ENCODE measurements at regions not wholly inside any gene's neighbourhood (a gene's known extent, or its start where the extent isn't known, plus 50 kb on each side); places are given as distances from the start of the nearest gene placed in this dataset.

DNA sequence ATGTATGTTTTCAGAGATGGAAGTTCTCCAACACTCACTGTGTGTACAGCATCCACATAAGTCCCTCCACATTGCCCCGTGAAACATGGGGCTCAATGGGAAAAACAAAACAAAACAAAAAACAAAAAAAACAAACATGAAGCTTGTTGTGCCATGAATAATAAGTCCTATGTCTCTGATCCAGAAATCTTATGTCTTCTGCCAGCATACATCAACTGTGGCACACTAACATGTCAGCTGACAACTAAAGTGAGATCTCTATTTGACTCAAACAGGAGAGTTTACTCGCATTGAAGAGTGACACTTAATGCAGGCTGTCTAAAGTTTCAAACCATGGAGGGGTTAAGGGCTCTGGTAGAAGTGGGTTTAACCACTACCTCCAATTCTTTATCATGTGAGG lies 180.2 kb upstream of the ROBO1 start:
- Histone ChIP-seq H3K9me3 (ENCODE audit: low read depth) (no peaks in the 10 kb centered on the region), H3K36me3 (ENCODE audit: low read depth) (no peaks in the 10 kb centered on the region), H4K20me1 (ENCODE audit: insufficient read depth) (no peaks in the 10 kb centered on the region), H3K27me3 (replicated peaks; ENCODE audit: insufficient read depth) (no peaks in the 10 kb centered on the region), H3F3A (ENCODE audit: insufficient read depth) (no peaks in the 10 kb centered on the region), H2AFZ (no peak overlapping the region), H3K9me2 (ENCODE audit: insufficient read depth) (no peaks in the 10 kb centered on the region), H3K79me2 (ENCODE audit: insufficient read depth) (no peaks in the 10 kb centered on the region), H3K4me1 (ENCODE audit: insufficient read depth) (no peaks in the 10 kb centered on the region), H3K4me2 (ENCODE audit: unreplicated experiment) (no peak overlapping the region), H3K27ac (no peak overlapping the region), H3K9ac (no peak overlapping the region), H3K4me3 (no peak overlapping the region)
- no peak for DNase-seq
- in situ Hi-C loops (cut with MboI): no loop called here
- WGBS, 2 experiments (ENCODE audit: low coverage in 1 of 2, low lambda C conversion rate in 2 of 2, missing lambda C conversion rate in 2 of 2): 29 to 35% methylated on average over 2 of the region's 2 CpGs
- no peak for TF ChIP-seq EZH2 (IDR thresholded peaks at IDR 0.05; ENCODE audit: insufficient read depth, poor library complexity, severe bottlenecking)
- TF ChIP-seq EZH2phosphoT487 (IDR thresholded peaks at IDR 0.05; ENCODE audit: insufficient read depth, low read depth): no peak

DNA sequence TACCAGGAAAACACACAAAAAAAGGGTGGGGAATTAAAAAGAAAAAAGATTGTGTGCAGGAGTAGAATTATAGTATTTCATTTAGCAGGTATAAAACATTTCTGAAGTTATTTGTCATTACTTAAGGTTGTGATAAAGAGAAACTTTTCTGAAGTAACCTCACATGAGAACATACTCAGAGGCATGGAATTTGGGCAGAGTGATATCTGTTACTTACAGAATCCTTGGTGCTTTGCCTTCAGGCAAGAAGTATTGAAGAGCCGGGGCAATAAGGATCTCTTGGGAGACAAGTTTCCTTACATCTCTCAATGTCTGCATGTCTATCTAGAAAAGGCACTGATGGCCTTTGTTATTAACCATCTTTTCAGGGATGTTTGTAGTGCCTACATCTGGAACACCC lies 179.7 kb upstream of the ROBO1 start:
- in situ Hi-C loops (cut with MboI): no loop called here
- 4 to 8% methylated on average over 1 of the region's 1 CpG for WGBS, 2 experiments (ENCODE audit: low coverage in 1 of 2, low lambda C conversion rate in 2 of 2, missing lambda C conversion rate in 2 of 2)
- DNase-seq: no peak

DNA sequence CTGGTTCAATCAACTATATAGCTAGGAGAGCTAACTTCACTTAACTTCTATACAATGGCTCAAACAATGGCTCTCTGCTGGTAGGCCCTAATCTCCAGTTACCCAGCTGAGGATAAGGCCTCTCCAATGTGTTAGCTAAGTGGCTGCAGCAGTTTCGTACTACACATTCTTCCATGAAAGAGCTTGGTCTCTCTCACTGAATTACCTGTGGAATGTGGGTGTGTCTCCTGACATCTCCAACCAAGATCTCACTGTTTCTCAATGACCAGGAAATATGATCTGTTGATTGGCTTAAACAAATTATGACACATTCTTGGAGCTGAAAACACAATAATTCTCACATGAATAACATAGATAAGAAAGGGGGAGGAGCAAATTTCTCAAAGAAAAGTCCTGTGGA lies 169.8 kb upstream of the ROBO1 start:
- no peak overlapping the region for H3K4me2 ChIP-seq (ENCODE audit: unreplicated experiment)
- no peaks in the 10 kb centered on the region for H3K9me3 ChIP-seq (ENCODE audit: low read depth)
- no peak overlapping the region for H3K4me3 ChIP-seq
- no peak for TF ChIP-seq EZH2phosphoT487 (IDR thresholded peaks at IDR 0.05; ENCODE audit: insufficient read depth, low read depth)
- TF ChIP-seq EZH2 (IDR thresholded peaks at IDR 0.05; ENCODE audit: insufficient read depth, poor library complexity, severe bottlenecking): no peak
- H2AFZ ChIP-seq: no peak overlapping the region
- WGBS, 2 experiments (ENCODE audit: low coverage in 1 of 2, low lambda C conversion rate in 2 of 2, missing lambda C conversion rate in 2 of 2): 8 to 11% methylated on average over 1 of the region's 1 CpG
- H3K4me1 ChIP-seq (ENCODE audit: insufficient read depth): no peaks in the 10 kb centered on the region
- H3K27ac ChIP-seq: no peak overlapping the region
- no peak overlapping the region for H3K9ac ChIP-seq
- no peaks in the 10 kb centered on the region for H3K9me2 ChIP-seq (ENCODE audit: insufficient read depth)
- no peaks in the 10 kb centered on the region for H3K79me2 ChIP-seq (ENCODE audit: insufficient read depth)
- no peaks in the 10 kb centered on the region for H4K20me1 ChIP-seq (ENCODE audit: insufficient read depth)
- in situ Hi-C loops (cut with MboI): no loop called here
- H3F3A ChIP-seq (ENCODE audit: insufficient read depth): no peaks in the 10 kb centered on the region
- no peak for DNase-seq
- no peaks in the 10 kb centered on the region for H3K27me3 ChIP-seq (replicated peaks; ENCODE audit: insufficient read depth)
- no peaks in the 10 kb centered on the region for H3K36me3 ChIP-seq (ENCODE audit: low read depth)

More for the DNA sequence above, 179.7 kb upstream of the ROBO1 start:
- Histone ChIP-seq H3K9me2 (ENCODE audit: insufficient read depth) (no peaks in the 10 kb centered on the region), H3K36me3 (ENCODE audit: low read depth) (no peaks in the 10 kb centered on the region), H3K9me3 (ENCODE audit: low read depth) (no peaks in the 10 kb centered on the region), H2AFZ (no peak overlapping the region), H3F3A (ENCODE audit: insufficient read depth) (no peaks in the 10 kb centered on the region), H3K27ac (no peak overlapping the region), H3K27me3 (replicated peaks; ENCODE audit: insufficient read depth) (no peaks in the 10 kb centered on the region), H3K4me1 (ENCODE audit: insufficient read depth) (no peaks in the 10 kb centered on the region), H4K20me1 (ENCODE audit: insufficient read depth) (no peaks in the 10 kb centered on the region), H3K9ac (no peak overlapping the region), H3K4me3 (no peak overlapping the region), H3K79me2 (ENCODE audit: insufficient read depth) (no peaks in the 10 kb centered on the region), H3K4me2 (ENCODE audit: unreplicated experiment) (no peak overlapping the region)
- TF ChIP-seq EZH2phosphoT487 (IDR thresholded peaks at IDR 0.05; ENCODE audit: insufficient read depth, low read depth): no peak
- TF ChIP-seq EZH2 (IDR thresholded peaks at IDR 0.05; ENCODE audit: insufficient read depth, poor library complexity, severe bottlenecking): no peak

DNA sequence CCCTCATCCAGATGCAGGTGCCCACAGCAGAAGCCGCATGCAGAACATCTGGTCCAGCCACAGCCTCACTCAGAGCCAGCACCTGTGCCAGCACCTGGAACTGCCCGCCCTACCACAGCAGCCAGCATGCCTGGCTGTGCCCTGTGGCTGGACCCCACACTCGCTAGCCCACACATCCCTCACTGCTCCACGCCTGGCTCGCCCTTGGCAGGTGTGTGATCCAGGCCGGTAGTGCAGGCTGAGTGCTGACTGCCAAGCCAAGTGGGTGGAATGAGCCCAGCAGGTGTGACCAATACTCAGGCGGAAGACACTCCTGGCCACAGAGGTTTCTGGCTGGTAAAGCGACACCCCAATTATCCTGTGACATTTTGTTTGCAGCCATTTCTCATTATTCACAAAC lies 162.4 kb upstream of the ROBO1 start:
- Histone ChIP-seq H3F3A (ENCODE audit: insufficient read depth) (no peaks in the 10 kb centered on the region), H3K4me3 (no peak overlapping the region), H3K4me1 (ENCODE audit: insufficient read depth) (no peaks in the 10 kb centered on the region), H3K79me2 (ENCODE audit: insufficient read depth) (no peaks in the 10 kb centered on the region), H3K9ac (no peak overlapping the region), H3K4me2 (ENCODE audit: unreplicated experiment) (no peak overlapping the region), H2AFZ (no peak overlapping the region), H3K9me2 (ENCODE audit: insufficient read depth) (no peaks in the 10 kb centered on the region), H3K36me3 (ENCODE audit: low read depth) (no peaks in the 10 kb centered on the region), H3K27ac (no peak overlapping the region), H3K9me3 (ENCODE audit: low read depth) (no peaks in the 10 kb centered on the region), H3K27me3 (replicated peaks; ENCODE audit: insufficient read depth) (no peaks in the 10 kb centered on the region), H4K20me1 (ENCODE audit: insufficient read depth) (no peaks in the 10 kb centered on the region)
- in situ Hi-C loops (cut with MboI): no loop called here
- no peak for TF ChIP-seq EZH2phosphoT487 (IDR thresholded peaks at IDR 0.05; ENCODE audit: insufficient read depth, low read depth)
- TF ChIP-seq EZH2 (IDR thresholded peaks at IDR 0.05; ENCODE audit: insufficient read depth, poor library complexity, severe bottlenecking): no peak
- WGBS, 2 experiments (ENCODE audit: low coverage in 1 of 2, low lambda C conversion rate in 2 of 2, missing lambda C conversion rate in 2 of 2): 30 to 34% methylated on average over 8 of the region's 8 CpGs
- no peak for DNase-seq
